Left ventricle myocardium inferior (tissue), 1 donor: ENCODE measurements at regions not wholly inside any gene's neighbourhood (a gene's known extent, or its start where the extent isn't known, plus 50 kb on each side); places are given as distances from the start of the nearest gene placed in this dataset.

ENCODE experiments used
- DNase-seq: peaks from one replicate; pipeline ENCODE4 v3.0.0-alpha.2; 2020
- H3K27ac ChIP-seq: fragments of 200-600 bp; replicated peaks from 2 replicates; pipeline ENCODE4 v1.8.0; 2021
- H3K27me3 ChIP-seq: fragments of 200-600 bp; 2 replicates; pipeline ENCODE4 v1.8.0; 2021; ENCODE audit warnings: low read depth
- H3K36me3 ChIP-seq: fragments of 200-600 bp; 2 replicates; pipeline ENCODE4 v1.8.0; 2021
- H3K4me1 ChIP-seq: fragments of 200-600 bp; 2 replicates; pipeline ENCODE4 v1.8.0; 2021
- H3K4me3 ChIP-seq: fragments of 200-600 bp; 2 replicates; pipeline ENCODE4 v1.8.0; 2021; ENCODE audit warnings: mild to moderate bottlenecking, moderate library complexity
- H3K9me3 ChIP-seq: fragments of 200-600 bp; replicated peaks from 2 replicates; pipeline ENCODE4 v1.8.0; 2021
- intact Hi-C: fragments of 100-400 bp; cut with micrococcal nuclease; formaldehyde crosslinking; loops from one replicate; pipeline ENCODE4 v1.11.0; 2022
- TF ChIP-seq, protein P1 (sequence below): fragments of 200-600 bp; IDR thresholded peaks from 2 replicates; pipeline ENCODE4 v1.8.0; 2021; ENCODE audit warnings: antibody characterized with exemption, mild to moderate bottlenecking, borderline replicate concordance
- donor health status: DM: no; HTN: yes; CAD: no; lungs with severe emphysema.

- intact Hi-C loops: no loop called here
Measured at GRCh38 chr16:80060470-80060869, 459.9 kb upstream of the MAF start.

GRCh38 chr16:80059836-80060235 lies 459.3 kb upstream of the MAF start:
- Histone ChIP-seq H3K4me3 (no peak overlapping the region), H3K36me3 (no peaks in the 10 kb centered on the region), H3K27me3 (no peaks in the 10 kb centered on the region), H3K4me1 (peaks cover 18% of the 10 kb centered on the region), H3K9me3 (no peaks in the 10 kb centered on the region), H3K27ac (no peak overlapping the region)
- TF ChIP-seq, protein P1, sequence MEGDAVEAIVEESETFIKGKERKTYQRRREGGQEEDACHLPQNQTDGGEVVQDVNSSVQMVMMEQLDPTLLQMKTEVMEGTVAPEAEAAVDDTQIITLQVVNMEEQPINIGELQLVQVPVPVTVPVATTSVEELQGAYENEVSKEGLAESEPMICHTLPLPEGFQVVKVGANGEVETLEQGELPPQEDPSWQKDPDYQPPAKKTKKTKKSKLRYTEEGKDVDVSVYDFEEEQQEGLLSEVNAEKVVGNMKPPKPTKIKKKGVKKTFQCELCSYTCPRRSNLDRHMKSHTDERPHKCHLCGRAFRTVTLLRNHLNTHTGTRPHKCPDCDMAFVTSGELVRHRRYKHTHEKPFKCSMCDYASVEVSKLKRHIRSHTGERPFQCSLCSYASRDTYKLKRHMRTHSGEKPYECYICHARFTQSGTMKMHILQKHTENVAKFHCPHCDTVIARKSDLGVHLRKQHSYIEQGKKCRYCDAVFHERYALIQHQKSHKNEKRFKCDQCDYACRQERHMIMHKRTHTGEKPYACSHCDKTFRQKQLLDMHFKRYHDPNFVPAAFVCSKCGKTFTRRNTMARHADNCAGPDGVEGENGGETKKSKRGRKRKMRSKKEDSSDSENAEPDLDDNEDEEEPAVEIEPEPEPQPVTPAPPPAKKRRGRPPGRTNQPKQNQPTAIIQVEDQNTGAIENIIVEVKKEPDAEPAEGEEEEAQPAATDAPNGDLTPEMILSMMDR: no peak
- intact Hi-C loops: no loop called here
- no peak for DNase-seq

More at GRCh38 chr16:80060470-80060869, 459.9 kb upstream of the MAF start:
- TF ChIP-seq, protein P1: no peak
- no peaks in the 10 kb centered on the region for H3K27me3 ChIP-seq
- H3K4me1 ChIP-seq: peaks cover 18% of the 10 kb centered on the region
- H3K4me3 ChIP-seq: no peak overlapping the region
- H3K36me3 ChIP-seq: no peaks in the 10 kb centered on the region
- no peak for DNase-seq
- no peak overlapping the region for H3K27ac ChIP-seq
- no peaks in the 10 kb centered on the region for H3K9me3 ChIP-seq

DNA sequence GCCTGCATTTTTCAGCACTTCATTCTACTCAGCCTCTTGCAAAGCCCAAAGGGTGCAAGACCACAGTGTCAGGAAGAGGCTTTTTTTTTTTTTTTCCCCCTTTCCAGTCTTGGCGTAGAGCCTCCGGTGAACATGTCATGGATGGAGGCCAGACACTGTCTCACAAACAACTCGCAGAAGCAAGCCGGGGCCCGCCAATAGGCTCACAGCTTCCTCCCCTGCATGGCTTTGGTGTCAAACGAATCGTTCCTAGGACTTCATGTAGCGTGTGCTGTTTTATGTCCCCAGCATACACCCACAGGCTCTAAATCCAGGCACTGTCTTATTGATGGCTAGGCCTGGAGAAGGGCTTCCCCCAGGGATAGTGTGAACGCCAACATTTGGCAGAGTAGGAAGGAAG lies 457.7 kb upstream of the MAF start:
- Histone ChIP-seq H3K9me3 (no peaks in the 10 kb centered on the region), H3K27me3 (peaks cover under 1% of the 10 kb centered on the region), H3K36me3 (no peaks in the 10 kb centered on the region), H3K4me1 (peaks cover 15% of the 10 kb centered on the region), H3K4me3 (no peak overlapping the region), H3K27ac (peak overlapping the region; percentile 44)
- TF ChIP-seq, protein P1: no peak
- intact Hi-C loops: no loop called here
- DNase-seq: peak; percentile 55

- peaks cover 15% of the 10 kb centered on the region for H3K4me1 ChIP-seq
- no peak overlapping the region for H3K27ac ChIP-seq
- H3K9me3 ChIP-seq: no peaks in the 10 kb centered on the region
- intact Hi-C loops: no loop called here
- peaks cover 12% of the 10 kb centered on the region for H3K27me3 ChIP-seq
- H3K36me3 ChIP-seq: no peaks in the 10 kb centered on the region
- DNase-seq: no peak
- TF ChIP-seq, protein P1: no peak
- no peak overlapping the region for H3K4me3 ChIP-seq
Measured at GRCh38 chr16:80056324-80056723, 455.8 kb upstream of the MAF start.

DNA sequence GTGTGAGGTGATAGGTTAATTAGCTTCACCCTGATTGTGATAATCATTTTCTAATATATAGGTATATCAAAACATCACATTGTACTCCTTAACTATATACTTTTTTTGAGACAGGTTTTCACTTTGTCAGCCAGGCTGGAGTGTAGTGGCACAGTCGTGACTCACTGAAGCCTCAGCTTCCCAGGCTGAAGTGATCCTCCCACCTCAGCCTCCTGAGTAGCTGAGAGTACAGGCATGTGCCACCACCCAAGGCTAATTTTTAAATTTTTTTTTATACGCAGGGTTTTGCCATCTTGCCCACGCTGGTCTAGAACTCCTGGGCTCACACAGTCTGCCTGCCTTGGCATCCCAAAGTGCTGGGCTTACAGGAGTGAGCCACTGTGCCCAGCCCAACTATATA lies 455.3 kb upstream of the MAF start:
- TF ChIP-seq, protein P1: no peak
- Histone ChIP-seq H3K27ac (no peak overlapping the region), H3K4me3 (no peak overlapping the region), H3K4me1 (peaks cover 15% of the 10 kb centered on the region), H3K27me3 (peaks cover 12% of the 10 kb centered on the region), H3K36me3 (no peaks in the 10 kb centered on the region), H3K9me3 (no peaks in the 10 kb centered on the region)
- no peak for DNase-seq
- intact Hi-C loops: no loop called here

- H3K4me3 ChIP-seq: no peak overlapping the region
- intact Hi-C loops: no loop called here
- no peak for DNase-seq
- peaks cover 15% of the 10 kb centered on the region for H3K4me1 ChIP-seq
- no peak overlapping the region for H3K27ac ChIP-seq
- peaks cover 12% of the 10 kb centered on the region for H3K27me3 ChIP-seq
- H3K9me3 ChIP-seq: no peaks in the 10 kb centered on the region
- H3K36me3 ChIP-seq: no peaks in the 10 kb centered on the region
- TF ChIP-seq, protein P1: no peak
Measured at GRCh38 chr16:80054647-80055046, 454.1 kb upstream of the MAF start.
